GM12891 (cell line): ENCODE measurements at regions not wholly inside any gene's neighbourhood (a gene's known extent, or its start where the extent isn't known, plus 50 kb on each side); places are given as distances from the start of the nearest gene placed in this dataset.

ENCODE experiments used
- POLR2A ChIP-seq: IDR thresholded peaks from 2 replicates; pipeline ENCODE4 v1.6.1; 2011; ENCODE audit warnings: low read depth, low read length, control low read depth
- POU2F2 ChIP-seq: IDR thresholded peaks from 2 replicates; pipeline ENCODE4 v1.6.1; 2011; ENCODE audit warnings: low read depth, mild to moderate bottlenecking, control low read depth, low read length, moderate library complexity

DNA sequence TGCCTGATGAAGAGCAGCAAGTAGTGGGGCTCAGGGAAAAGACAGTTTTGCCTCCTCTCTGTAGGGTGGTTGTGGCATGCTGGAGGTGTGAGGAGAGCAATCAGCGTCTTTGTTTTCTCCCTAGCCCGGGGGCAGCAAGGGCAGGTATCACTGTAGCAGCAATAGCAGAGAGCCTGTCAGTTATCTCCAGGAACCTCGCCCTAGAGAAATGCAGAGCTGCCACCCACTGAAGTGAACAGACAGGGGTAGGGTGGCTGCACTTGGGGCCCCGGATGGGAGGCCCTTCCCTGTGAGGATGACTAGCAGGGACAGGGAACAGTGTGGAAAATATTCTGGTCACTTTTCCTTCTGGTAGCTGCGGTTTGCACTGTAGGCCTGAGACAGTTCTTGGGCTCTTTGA is 886.5 kb downstream of the CDH8 start:
- TF ChIP-seq POU2F2, result no peak
- TF ChIP-seq POLR2A, result no peak
